ENCODE measurements at regions not wholly inside any gene's neighbourhood (a gene's known extent, or its start where the extent isn't known, plus 50 kb on each side); places are given as distances from the start of the nearest gene placed in this dataset.

DNA sequence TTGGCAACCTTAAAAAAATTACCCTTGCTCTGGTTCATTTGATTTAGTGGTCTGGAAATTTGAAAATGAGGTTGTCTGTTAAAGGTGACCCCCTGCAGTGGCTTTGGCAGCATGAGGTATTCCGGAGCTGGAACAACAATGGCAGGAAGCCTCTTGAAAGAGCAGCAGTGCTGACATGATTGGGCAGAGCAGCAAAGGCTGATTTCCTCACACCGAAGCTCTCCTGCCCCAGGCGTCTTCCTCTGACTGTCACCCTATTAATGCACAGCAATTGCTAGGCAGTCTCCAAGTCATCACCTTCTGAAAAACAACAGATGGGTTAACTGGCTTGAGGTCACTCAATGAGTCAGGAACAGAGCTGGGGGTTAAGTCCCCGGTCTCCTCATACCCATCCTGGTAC lies 241.8 kb upstream of the MMS22L start:
- TF ChIP-seq, protein P1, sequence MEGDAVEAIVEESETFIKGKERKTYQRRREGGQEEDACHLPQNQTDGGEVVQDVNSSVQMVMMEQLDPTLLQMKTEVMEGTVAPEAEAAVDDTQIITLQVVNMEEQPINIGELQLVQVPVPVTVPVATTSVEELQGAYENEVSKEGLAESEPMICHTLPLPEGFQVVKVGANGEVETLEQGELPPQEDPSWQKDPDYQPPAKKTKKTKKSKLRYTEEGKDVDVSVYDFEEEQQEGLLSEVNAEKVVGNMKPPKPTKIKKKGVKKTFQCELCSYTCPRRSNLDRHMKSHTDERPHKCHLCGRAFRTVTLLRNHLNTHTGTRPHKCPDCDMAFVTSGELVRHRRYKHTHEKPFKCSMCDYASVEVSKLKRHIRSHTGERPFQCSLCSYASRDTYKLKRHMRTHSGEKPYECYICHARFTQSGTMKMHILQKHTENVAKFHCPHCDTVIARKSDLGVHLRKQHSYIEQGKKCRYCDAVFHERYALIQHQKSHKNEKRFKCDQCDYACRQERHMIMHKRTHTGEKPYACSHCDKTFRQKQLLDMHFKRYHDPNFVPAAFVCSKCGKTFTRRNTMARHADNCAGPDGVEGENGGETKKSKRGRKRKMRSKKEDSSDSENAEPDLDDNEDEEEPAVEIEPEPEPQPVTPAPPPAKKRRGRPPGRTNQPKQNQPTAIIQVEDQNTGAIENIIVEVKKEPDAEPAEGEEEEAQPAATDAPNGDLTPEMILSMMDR (IDR thresholded peaks at IDR 0.05) = no peak
- no peak for TF ChIP-seq POLR2A (IDR thresholded peaks at IDR 0.05)
